AG08396 (cell line): ENCODE measurements at regions not wholly inside any gene's neighbourhood (a gene's known extent, or its start where the extent isn't known, plus 50 kb on each side); places are given as distances from the start of the nearest gene placed in this dataset.
"Not testable (repeated sequence)": the region's sequence is repeated elsewhere in the genome, so short reads cannot be mapped to it uniquely, and the experiment has no call there.

ENCODE experiments used
- DNase-seq: peaks from one replicate; pipeline ENCODE4 v3.0.0; 2012; ENCODE audit warnings: low spot score, mixed read lengths

GRCh38 chr15:70602834-70603560 lies 160.4 kb downstream of the UACA start:
- no peak for DNase-seq

DNA sequence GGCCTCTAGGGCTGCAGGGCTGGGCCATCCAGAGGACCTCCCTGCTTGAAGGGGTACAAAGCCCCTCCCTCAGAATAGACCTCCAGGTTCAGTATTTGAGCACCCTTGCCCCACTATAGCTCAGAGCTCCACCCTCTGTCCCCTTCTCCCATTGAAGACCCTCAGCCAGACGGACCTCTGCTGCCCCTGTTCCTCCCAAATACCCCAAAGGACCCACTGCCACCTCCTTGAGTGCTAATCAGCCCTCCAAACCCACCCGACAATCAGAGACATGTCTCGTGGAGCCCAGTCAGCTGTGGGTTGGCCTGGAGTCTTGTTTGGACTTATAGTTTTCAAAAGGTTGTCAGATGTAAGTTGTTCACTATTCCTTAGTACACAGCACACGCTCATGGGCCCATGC lies 161.1 kb downstream of the UACA start:
- DNase-seq: no peak

GRCh38 chr15:70597945-70598344 lies 165.4 kb downstream of the UACA start:
- DNase-seq: no peak

GRCh38 chr15:70597056-70597603 lies 166.2 kb downstream of the UACA start:
- no peak for DNase-seq

DNA sequence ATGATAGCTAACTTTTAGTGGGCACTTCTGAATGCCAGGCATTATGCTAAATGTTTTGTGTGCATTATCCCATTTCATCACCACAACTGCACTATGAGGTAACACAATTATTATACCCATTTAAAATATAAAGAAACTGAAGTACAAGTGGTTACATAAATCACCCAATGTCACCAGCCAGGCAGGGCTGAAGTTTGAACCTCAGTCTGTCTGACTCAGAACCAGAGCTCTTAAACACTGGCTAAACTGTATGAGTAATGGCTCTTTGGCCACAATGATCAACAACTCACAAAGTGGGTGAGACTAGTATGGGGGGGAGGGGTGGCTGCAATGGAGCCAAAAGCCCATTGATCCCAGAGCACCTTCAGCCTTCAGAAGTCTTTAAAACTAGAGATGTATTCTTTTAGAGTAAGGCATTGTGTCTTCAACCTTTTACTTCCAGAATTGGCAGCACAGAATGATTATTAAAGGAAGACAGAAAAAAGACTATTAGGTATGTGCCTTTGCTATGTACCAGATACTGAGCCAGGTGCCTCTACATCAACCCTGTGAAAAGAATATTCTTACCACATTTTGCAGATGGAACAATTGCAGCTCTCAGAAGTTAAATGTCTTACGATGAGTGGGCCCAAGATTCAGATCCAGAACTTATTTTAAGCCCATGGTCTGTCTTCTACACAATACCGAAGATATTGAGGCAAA lies 166.9 kb downstream of the UACA start:
- DNase-seq: peak; percentile 82

- no peak for DNase-seq
Observed at GRCh38 chr15:70593795-70594194, 169.6 kb downstream of the UACA start.

DNA sequence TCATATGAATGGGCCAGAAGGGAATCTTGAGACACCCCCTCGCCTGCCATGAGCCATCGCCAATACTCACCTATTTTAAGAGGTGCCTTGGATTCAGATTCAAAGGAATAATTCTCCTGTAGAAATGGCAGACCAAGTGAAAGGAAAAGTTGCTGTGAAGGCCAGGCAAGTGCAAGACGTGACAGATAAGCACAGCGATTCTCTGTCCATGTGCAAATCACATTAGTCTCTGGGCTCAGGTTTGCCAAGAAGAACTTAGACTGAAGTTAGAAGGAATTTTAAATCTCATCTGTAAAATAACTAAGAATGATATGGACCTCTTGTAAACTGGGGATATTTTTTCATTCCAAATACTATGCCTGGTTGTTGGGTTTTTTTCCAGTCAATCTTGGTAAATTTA lies 173.6 kb downstream of the UACA start:
- DNase-seq: no peak

DNA sequence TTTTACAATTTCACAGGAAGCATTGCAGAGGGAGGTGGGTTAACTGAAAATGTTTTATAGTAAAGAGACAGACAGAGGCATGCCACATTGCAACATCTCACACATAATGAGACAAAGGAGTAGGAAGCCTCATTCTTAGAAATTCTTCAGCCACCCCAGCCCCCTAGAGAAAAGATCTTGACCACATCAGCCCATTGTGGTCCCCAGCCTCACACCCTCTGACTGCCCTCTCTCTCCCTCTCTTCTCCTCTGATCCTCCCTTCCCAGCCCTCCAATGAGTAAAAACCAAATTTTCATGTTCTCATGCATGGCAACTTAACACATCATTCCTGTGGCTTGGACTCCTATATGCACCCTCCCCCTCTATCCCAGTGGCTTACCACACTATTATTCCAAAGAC lies 174.1 kb downstream of the UACA start:
- peak; percentile 71 for DNase-seq

DNA sequence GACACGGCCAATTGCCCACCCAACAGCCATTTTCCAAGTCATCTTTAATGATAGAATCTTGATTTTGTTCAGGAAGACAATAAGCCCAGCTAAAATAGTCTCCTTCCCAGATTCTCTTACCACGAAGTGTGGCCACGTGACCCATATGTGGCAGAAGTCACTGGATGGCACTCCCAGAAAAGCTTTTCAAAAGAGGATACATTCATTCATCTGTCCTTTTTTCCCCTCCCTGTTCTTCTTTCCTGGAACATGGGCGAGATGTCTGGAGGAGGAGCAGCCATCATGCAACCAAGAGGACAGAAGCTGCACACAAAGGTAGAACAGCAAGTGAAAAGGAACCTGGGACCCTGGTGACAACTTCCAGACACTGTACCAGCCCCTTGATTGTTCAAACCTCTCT lies 174.7 kb downstream of the UACA start:
- DNase-seq: no peak

DNA sequence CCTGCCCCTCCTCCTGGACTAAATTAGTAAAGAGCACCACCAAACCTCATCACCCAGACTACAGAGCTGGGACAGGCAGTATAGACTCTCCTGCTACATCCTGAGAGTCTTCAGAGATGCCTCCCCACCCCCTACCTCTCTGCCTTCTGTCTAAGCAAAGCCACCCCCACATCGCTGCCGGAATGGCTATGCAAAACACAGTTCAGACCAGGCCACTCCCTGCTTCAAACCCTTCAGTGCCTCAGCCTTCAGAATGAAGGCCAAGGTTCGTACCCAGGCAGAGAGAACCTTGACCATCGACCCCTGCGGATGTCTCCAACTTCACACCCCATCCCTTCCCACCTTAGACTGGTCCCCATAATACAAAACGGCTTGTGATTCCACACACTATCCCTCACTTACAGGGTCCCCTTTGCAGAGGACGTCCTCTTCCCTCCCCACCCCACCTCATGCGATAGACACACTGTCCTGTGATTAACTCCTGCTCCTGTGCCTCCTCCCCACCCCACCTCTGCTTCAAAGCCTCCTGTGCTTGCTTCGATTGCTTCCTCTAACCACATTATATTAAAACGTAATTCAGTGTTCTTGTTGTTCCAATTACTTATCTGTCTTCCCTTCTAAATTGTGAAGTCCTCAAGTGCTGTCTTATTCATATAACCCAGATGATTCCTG lies 175.3 kb downstream of the UACA start:
- no peak for DNase-seq

GRCh38 chr15:70587012-70587634 lies 176.2 kb downstream of the UACA start:
- DNase-seq: not testable (repeated sequence)

GRCh38 chr15:70586241-70586640 lies 177.1 kb downstream of the UACA start:
- DNase-seq: no peak

- no peak for DNase-seq
Observed at GRCh38 chr15:70585707-70586034, 177.7 kb downstream of the UACA start.

DNA sequence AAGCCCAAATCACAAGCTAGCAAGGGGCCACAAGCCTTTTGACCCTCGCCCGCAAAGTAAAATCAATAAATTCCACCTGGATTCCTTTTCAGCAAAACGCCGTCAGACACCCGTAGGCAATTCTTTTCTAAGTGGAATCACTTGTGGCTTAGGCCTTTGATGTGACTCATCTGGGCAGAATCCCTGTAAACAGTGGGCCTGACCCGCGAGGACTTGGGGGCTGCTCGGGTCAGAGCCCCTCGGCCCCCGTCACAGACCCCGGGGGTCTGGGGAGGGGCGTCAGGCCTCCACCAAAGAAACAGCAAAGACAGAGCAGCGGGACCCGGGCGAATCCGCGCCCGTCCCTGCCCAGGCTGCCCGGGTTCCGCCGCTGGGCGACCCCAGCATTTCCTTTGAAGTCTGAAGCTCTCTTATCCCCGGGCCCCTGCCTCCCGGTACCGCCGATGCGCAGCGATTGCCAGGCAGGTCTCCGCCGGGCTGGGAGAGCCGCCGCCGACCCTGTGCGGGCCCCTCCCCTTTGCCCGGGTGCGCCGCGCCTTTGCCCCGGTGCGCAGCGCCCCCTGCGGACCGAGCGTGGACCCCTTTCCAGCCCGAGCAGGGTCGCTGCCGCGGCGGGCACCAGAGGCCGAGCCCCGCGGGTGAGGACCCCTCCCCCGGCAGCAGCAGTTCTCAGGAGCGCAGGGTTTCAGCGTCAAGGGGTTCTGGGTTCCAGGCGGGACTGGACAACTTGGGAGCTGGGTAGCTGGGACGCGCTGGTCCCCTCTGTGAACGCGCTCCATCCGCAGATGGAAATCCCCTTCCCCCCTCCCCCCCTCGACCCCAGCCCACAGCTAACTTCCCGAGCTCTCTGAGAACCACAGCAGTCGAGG lies 178.3 kb downstream of the UACA start:
- DNase-seq: peak; percentile 52

GRCh38 chr15:70584441-70584837 lies 178.9 kb downstream of the UACA start:
- no peak for DNase-seq

- no peak for DNase-seq
Observed at GRCh38 chr15:70583006-70583405, 180.4 kb downstream of the UACA start.

- peak; percentile 84 for DNase-seq
Observed at GRCh38 chr15:70582143-70582945, 181.0 kb downstream of the UACA start.

- no peak for DNase-seq
Observed at GRCh38 chr15:70580958-70581357, 182.4 kb downstream of the UACA start.

GRCh38 chr15:70580286-70580685 lies 183.1 kb downstream of the UACA start:
- DNase-seq: no peak

GRCh38 chr15:70579766-70580165 lies 183.6 kb downstream of the UACA start:
- DNase-seq: no peak

GRCh38 chr15:70578196-70578595 lies 185.2 kb downstream of the UACA start:
- no peak for DNase-seq
